Skeletal muscle cell (primary cell): ENCODE measurements at regions not wholly inside any gene's neighbourhood (a gene's known extent, or its start where the extent isn't known, plus 50 kb on each side); places are given as distances from the start of the nearest gene placed in this dataset.
"Not testable (repeated sequence)": the region's sequence is repeated elsewhere in the genome, so short reads cannot be mapped to it uniquely, and the experiment has no call there.

Experiments
- DNase-seq: peaks from one replicate; pipeline ENCODE4 v3.0.0-alpha.2; 2010; ENCODE audit warnings: low read depth
- H3K4me3 ChIP-seq: 2 replicates; pipeline ENCODE4 v1.5.1; 2011; ENCODE audit warnings: low read depth, mild to moderate bottlenecking, control low read depth, low read length, moderate library complexity

DNA sequence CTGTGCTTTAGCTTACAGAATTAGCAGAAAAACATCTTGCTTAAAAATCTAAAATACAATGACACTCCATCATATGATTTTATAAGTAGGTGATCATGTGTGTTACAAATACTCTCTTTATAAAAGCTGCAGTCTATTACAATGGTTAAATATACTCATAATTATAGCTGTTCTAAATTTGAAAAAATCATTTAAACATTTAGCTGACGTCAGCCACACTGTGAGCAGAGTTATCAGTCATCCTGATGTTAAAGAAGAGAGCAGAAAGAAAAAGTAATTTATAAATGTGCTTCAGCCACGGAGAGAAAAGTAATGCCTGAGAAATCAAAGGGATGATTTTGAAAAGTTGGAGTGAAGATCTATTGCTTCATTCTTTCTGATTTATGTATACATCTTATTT, 1325.9 kb upstream of the B3GALT2 start:
- DNase-seq: no peak
- no peak overlapping the region for H3K4me3 ChIP-seq

DNA sequence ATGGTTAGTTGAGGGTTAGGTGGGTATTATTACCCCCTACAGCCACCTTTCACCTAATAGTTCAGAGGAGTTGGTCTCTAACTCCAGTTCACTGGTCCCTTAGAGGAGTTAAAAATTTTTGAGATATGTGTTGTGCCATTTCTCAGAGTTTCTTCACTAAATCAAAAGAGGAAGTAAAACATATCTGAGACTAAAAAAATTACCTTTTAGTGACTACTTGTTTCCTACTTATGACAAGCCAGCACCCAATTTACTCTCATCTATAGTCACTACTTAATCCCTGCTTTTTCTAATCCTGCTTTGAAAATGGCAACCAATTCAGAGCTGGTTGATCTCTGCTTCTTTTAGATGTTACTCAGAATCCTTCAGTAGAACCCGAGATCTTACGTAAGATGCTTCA, 1316.8 kb upstream of the B3GALT2 start:
- no peak for DNase-seq
- no peak overlapping the region for H3K4me3 ChIP-seq

DNA sequence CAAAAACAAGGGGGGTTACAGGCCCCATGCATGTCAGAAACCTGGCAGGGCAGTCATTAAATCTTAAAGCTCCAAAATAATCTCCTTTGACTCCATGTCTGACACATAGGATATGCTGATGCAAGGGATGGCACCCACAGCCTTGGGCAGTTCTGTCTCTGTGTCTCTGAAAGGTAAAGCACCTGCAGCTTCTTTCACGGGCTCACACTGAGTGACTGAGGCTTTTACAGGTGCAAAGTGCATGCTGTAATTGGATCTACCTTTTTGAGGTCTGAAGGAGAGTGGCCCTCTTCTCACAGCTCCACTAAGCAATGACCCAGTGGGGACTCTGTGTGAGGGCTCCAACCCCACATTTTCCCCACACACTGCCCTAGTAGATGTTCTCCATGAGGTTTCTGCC, 1309.0 kb upstream of the B3GALT2 start:
- no peak for DNase-seq
- H3K4me3 ChIP-seq: no peak overlapping the region

DNA sequence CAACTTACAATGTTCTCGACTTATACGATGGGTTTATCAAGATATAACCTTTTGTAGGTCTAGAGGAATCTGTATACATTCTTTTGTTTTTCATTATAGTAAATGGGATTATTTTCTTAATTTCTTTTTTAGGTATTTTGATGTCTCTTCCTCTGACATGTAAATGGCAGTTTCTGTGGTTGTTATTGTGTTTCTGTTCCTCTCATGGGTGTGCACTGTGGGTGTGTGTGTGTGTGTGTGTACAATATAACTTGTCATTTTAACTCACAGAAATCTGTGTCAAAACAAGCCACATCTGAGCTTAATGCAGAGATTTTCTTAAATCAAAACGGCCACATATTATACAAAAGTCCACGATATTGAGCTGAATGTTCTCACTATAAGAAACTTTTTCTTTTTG, 1300.8 kb upstream of the B3GALT2 start:
- H3K4me3 ChIP-seq: no peak overlapping the region
- no peak for DNase-seq

DNA sequence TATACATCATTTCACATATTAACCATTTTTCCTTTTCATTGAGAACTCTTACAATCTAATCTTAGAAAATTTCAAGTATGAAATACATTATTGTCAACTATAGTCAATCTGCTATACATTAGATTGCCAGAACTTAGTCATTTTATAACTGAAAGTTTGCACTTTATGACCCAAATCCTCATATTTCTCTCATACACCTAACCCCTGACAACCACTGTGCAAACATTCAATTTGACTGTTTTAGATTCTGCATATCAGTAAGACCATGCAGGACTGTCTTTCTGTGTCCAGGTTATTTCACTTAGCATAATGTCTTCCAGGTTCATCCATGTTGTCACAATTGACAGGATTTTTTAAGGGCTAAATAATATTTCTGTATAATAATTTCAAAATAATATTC, 1299.0 kb upstream of the B3GALT2 start:
- no peak overlapping the region for H3K4me3 ChIP-seq
- DNase-seq: no peak

DNA sequence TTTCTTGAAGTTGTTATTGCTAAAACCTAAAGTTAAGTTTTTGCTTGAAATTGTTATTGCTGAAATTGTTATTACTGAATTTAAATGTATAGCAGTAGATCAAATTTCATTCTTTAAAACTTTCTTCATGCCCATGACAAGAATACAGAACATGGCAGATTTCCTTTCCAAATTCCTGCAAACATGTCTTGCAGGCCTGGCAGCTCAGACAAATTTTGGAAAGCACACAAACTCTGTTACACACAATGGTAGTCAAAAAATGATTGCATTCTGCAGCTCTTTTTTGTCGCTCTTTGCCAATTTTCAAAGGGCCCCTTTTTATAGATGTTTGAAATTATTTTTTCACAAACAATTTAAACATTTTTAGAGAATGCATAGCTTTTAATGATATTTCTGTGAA, 1292.3 kb upstream of the B3GALT2 start:
- DNase-seq: no peak
- no peak overlapping the region for H3K4me3 ChIP-seq

DNA sequence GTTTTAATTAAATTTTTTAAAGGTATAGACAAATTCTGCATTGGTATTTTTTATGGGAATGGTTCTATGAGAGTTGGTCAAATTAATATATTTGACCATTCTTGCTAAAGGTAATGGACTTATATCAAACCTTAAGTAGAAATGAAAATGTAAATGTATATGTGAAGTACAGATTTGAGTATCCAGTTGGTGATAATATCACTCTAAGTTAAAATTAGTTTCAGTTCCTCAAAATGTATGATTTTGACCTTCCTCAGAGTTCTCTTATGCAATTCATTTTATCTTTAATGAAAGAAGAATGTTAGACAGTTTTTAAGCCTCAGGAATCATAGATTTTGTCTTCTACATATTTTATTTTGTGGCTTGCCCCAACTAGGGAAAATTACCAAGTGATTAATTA, 1291.5 kb upstream of the B3GALT2 start:
- no peak for DNase-seq
- H3K4me3 ChIP-seq: no peak overlapping the region

DNA sequence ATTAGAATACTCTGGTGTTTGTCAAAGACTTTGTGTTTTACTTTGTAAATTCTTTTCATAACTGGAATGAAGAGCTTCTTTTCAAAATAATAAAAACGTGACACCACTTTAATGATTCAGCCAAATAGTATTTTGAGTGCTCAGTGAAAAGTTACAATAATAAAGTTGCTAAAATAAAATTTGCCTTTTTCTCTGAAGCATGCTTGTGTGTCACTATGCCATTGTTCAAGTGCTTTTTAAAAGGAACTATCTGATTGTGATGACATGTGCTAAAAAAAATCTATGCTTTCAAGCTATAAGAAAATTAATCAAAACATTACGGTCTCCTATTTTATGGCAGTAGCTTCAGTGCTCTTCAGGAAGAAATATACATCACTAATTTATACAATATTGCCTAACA, 1290.5 kb upstream of the B3GALT2 start:
- DNase-seq: no peak
- H3K4me3 ChIP-seq: no peak overlapping the region

DNA sequence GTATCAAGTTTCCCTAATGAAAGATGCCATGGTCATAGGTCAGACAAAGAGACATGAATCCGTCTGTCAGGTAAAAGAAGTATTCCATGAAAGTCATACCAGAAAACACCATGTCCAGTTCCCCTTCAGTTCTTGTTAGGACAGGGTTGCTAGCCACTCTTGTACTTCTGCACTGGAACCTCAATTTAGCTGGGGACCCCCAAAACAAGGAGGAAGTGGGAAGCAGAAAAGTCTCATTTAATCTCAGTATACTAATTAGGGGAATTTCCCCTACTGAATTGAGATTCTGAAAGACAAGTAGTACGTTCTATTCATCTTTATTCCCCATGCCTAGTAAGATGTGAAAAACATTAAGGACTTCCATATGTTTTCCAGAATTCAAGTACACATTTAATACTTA, 1289.9 kb upstream of the B3GALT2 start:
- H3K4me3 ChIP-seq: no peak overlapping the region
- no peak for DNase-seq

DNA sequence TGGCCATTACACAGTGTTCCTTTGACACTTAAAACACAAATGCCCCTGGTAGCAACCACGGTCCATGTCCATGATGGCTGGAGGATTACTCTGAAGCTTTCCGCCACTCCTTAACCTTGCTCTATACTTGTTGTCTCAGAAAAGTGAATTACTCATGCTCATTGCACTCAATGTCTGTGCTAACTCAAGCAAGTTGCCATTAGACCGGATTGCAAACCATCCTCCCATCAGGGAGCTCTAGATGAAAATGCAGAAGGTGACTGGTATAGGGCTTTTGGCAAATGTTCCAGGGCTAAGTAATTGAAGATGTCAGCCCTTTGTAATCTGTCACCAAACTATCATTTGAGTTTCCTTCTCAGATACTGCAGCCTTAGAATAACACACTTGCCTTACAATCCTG, 1288.3 kb upstream of the B3GALT2 start:
- no peak overlapping the region for H3K4me3 ChIP-seq
- DNase-seq: no peak

DNA sequence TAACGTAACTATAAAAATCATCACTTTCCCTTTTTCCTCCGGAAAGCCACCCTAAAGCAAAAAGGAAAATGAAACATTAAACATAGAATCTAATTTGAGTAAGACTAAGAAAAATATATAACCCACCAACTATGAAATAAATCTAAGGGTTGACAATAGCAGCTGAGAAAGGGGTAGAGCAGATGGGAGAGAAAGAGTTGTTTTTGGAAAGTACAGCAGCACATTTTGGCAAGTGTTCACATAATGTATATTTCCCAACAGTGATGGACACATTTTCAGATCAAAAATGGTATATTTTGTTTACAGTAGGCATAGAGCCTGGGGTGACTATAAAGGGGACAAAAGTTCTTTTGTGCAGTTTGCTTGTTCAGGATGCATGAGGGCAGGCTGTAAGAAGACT, 1287.4 kb upstream of the B3GALT2 start:
- no peak for DNase-seq
- H3K4me3 ChIP-seq: no peak overlapping the region

DNA sequence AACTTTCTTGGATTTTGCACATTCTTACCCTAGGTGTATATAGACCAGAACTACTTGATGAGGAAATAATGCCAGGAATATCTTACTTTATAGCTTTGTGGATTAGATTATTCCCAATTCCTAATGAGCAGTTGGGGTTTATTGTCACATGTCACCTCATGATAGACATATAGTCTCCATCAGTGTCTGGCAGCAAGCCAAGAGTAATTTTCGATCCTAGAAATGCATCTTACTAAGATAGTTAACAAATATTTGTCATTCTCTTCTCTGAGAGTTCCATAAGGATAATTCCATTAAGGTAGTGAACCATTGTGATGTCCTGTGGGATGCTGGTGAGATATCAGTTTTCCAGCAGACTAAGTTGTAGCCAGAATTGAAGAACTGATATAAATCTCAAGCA, 1282.9 kb upstream of the B3GALT2 start:
- no peak overlapping the region for H3K4me3 ChIP-seq
- no peak for DNase-seq

DNA sequence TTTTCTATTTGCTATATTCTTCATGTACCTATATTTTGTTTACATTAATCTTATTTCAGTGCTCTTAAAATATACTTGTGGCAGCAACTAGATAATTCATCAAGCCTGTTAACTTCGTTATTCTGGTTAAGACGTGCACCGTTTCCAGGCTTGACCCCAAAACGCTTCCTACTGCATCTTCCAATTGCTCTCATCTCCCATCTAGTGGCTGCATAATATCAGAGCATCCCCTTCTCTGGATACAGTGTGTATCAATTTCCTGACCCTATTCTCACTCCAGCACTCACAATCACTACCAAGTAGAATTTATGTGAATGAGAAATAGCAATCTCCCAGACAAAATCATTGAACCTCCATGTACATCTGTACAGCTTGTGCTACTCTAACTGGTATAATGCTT, 1280.3 kb upstream of the B3GALT2 start:
- DNase-seq: no peak
- H3K4me3 ChIP-seq: no peak overlapping the region

DNA sequence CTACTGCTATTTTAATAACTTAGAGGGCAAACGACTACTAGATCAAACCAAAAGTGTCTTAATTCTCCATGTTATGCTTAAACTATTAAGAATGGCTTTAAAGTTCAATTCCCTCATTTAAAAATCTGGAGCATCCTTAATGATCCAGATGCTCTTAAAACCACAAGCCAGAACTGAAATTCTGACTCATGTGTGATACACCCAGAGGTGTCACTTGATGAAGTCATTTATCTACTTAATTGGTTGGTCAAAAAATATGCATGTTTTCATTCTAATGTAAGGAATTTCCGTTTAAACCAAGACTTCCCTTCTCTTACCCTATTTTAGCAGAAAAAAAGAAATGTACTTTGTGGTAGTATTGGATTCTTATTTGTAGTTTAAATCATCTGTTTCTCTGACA, 1261.2 kb upstream of the B3GALT2 start:
- DNase-seq: peak; percentile 1
- no peak overlapping the region for H3K4me3 ChIP-seq

DNA sequence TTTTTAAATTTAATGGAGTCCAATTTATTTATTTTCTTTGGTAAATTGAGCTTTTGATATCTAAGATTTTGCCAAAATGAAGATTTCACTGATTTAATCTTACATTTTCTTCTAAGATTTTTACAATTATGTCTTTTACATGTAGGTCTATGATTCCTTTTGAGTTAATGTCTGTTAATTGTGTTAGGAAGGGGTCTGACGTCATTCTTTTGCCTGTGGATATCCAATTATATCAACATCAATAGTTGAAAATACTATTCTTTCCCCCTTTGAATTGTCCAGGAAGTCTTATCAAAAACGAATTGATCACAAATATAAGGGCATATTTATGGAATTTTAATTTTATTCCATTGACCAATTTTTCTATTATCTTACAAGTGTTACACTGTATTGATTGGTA, 1258.8 kb upstream of the B3GALT2 start:
- no peak for DNase-seq

DNA sequence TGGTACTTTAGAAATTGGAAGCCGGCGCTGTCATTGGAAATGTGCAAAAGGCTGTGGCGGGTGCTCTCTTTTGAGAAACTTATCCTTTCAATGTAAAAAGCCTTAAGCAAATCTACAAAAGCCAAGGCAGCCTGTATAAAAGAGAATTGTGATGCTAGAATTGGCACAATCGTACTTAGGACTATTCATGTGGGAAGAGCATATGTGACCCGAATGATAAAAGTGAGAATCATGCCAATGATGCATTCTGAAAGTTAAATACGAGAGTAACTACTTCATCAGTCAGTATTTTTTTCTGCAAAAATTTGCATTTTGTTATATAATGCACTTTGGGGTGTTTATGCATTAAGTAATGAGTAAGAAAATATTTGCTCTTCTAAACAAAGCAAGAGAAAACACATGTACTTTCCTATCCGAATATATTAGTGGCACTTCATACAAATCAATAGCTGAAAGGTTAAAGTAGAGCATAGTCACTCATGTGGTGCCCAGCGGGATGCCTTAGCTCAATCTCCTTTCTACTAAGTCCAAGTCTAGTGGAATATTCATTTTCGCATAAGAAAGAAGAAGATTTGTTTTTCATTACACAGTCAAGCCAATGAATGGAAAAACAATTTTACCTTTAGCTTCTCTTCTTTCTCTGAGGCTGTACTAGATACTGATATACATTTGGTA, 1256.6 kb upstream of the B3GALT2 start:
- DNase-seq: no peak
- H3K4me3 ChIP-seq: no peak overlapping the region

More for the DNA sequence above, 1258.8 kb upstream of the B3GALT2 start:
- no peak overlapping the region for H3K4me3 ChIP-seq

DNA sequence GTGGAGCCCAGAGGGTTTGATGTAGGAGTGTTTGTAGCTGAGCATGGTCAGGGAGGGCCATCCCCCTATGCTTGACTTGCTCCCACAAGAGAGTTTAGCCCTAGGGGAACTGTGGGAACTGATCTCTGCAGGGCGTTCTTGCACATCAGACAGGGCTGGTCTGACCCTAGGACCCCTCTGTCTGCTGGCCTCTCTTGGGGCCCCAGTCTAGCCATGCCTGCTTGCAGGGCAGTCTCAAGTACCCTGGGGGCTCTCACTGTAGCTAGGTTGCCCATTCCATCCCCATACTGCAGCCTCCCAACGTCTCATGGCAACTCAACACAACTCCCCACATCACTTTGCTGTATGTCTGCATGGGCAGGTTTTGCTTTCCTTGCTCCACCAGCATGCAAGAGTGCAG, 1250.7 kb upstream of the B3GALT2 start:
- no peak overlapping the region for H3K4me3 ChIP-seq
- no peak for DNase-seq

DNA sequence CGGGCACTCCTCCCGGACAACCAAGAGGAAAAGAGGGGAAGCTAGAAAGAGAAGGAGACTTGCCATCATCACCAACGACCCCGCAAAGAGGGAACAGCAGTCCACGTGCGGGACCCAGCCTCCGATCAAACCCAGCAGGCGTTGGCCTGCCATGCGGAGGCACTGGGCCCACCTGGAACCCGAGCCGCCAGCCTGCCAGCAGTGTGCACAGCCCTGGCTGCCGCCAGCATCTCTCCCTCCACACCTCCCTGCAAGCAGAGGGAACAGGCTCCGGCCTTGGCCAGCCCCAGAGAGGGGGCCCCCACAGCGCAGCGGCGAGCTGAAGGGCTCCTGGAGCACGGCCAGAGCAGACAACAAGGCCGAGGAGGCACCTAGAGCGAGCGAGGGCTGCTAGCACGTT, 1244.7 kb upstream of the B3GALT2 start:
- H3K4me3 ChIP-seq: no peak overlapping the region
- DNase-seq: no peak

DNA sequence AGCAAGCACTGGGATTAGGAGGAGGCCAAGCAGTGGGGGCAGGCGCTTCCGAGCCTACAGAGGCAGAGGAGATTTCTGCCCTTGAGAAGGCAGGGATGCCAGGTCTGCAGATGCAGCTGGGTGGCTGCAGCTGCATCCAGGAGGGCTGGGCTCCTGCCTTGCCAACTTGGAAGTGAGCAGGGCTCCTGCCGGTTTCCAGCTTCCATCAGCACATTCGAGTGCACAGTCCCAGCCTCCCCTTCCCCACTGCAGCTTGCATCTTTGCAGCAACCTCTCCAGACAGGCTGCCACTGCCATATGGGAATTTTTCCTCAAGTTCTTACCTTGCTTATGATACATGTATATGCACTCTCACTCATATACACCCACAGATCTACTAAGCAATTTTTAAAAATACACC, 1234.3 kb upstream of the B3GALT2 start:
- H3K4me3 ChIP-seq: no peak overlapping the region
- DNase-seq: no peak

DNA sequence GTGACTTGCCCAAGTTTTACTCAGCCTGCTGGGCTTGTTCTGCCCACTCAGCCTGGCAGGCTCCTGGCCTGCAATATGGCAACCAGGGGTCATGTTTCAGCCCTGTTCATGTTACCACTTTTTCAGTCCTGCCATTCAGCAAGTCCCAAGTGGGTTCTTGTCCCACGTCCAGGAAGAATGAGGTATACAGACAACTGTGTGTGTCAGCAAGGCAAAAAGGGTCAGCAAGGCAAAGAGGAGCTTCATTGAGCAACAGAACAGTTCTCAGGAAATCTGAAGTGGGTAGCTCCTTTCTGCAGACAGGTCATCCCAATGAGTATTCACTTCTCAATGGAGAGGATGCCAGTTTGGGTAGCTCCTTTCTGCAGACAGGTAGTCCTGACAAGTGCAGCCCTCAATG, 1233.3 kb upstream of the B3GALT2 start:
- DNase-seq: no peak
- no peak overlapping the region for H3K4me3 ChIP-seq

DNA sequence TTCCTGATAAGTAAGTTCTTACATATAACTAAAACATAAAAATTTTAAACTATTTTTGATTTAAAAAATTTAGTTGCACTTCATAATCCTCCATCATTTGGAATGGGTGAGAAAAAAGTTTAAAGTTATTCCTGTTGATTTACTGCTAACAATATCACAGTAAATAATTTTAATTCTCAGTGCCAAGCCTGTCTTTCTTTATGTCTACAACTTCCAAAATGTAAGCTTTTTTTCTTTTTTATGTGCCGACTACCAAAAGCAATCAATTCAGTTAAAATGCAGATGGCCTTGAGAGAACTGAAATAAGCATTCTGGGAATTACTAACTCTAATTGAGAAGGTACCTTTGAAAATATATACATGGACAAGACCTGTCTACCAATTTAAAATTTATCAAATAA, 1224.3 kb upstream of the B3GALT2 start:
- DNase-seq: no peak
- no peak overlapping the region for H3K4me3 ChIP-seq

DNA sequence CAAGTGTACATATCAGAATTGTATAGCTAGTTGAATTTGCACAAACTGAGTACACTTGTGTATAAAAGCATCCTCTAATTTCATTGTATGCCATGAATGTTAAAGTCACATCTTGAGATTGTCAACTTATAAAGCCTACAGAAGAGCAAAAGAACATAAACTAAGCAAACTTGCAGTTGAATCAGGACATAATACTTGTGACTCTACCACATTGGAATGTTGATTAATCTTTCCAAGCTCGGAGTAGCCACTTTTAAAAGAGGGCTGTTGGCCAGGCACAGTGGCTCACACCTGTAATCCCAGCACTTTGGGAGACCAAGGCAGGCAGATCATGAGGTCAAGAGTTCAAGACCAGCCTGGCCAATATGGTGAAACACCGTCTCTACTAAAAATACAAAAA, 1220.8 kb upstream of the B3GALT2 start:
- H3K4me3 ChIP-seq, DNase-seq: not testable (repeated sequence)
